Non-pigmented ciliary epithelial cell (primary cell): ENCODE measurements at regions not wholly inside any gene's neighbourhood (a gene's known extent, or its start where the extent isn't known, plus 50 kb on each side); places are given as distances from the start of the nearest gene placed in this dataset.

ENCODE experiments used
- DNase-seq: peaks from one replicate; pipeline ENCODE4 v3.0.0-alpha.2; 2010; ENCODE audit warnings: low read depth

- no peak for DNase-seq
These were observed 153.0 kb downstream of the FOXA2 start for GRCh38 chr20:22431419-22431818.

DNA sequence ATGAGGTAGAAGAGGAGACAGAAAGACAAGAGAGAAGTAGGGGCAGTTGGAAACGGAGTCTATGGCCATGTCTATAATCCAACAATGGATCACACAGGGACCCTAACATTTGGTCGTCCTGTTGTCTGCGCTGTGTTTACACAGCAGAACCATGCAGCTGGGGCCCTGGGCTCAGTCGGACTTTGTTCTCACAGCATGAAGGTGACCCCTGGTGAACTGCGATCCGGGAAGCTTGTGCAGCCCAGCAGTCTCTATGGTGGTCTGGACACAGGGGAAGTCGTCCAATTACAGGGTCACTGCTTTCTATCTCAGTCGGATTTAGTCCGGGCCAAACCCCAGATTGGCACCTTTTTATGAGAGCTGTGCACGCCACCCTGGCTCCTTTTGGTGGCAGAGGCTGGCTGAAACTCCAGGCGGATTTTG, 153.6 kb downstream of the FOXA2 start:
- no peak for DNase-seq

DNA sequence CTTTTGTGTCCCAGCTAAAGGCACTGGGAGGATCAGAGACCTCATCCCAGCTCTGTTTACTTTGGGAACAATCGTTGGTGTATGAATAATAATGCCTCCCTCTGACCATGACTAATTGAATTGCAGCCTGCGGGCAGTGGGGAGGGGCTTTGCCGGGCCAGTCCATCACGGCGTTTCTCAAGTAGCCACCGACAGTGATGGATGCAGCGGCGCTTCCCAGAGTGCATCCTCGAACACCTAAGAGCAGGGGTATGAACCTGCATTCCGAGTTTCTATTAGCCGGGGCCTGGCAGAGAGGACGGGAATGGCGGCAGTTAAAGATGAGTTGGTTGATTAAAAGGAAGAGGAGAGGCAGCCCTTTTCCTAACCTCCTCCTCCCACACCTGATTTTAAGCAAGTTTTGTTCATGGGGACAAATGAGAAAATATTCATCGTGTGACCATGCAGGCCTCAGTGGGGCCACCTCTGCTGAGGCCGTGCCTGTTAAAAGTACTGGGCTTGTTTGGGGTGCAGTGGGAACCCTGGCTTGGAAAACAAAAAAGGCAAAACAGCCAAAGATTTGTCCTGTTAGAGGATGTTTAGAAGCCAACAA, 154.1 kb downstream of the FOXA2 start:
- DNase-seq: no peak

GRCh38 chr20:22429175-22430153, 154.9 kb downstream of the FOXA2 start:
- DNase-seq: no peak

DNA sequence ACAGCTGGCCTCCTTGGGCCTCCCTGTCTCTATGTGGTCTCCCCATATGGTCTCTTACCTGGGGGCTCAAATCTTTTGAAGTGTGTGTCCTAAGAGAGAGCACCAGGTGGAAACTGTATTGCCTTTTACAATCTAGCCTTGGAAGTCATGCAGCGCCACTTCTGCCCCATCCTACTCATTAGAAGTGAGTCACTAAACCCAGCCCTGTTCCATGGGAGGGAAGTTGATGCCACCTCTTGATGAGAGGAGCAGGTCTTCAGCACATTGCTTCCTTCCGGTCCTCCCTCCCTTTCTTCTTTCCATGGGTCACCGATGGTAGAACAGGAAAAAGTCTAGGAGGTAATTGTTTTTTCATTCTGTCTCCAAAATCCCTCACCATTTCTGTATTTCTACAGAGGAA, 156.3 kb downstream of the FOXA2 start:
- no peak for DNase-seq

DNA sequence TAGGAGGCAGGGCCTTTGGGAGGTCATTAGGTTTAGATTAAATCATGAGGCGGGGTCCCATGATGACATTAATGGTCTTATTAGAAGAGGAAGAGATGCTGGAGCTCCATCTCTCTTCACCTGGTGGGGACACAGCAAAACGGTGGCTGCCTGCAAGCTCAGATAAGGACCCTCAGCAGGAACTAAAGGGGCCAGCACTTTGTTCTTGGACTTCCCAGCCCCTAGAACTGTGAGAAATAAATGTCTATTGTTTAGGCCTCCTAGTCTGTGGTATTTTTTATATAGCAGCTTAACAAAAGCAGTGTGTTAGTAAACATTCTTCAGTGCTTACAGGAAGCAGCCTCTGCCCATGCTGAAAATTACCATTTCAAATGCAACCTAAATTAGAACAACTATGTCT, 157.6 kb downstream of the FOXA2 start:
- no peak for DNase-seq

DNA sequence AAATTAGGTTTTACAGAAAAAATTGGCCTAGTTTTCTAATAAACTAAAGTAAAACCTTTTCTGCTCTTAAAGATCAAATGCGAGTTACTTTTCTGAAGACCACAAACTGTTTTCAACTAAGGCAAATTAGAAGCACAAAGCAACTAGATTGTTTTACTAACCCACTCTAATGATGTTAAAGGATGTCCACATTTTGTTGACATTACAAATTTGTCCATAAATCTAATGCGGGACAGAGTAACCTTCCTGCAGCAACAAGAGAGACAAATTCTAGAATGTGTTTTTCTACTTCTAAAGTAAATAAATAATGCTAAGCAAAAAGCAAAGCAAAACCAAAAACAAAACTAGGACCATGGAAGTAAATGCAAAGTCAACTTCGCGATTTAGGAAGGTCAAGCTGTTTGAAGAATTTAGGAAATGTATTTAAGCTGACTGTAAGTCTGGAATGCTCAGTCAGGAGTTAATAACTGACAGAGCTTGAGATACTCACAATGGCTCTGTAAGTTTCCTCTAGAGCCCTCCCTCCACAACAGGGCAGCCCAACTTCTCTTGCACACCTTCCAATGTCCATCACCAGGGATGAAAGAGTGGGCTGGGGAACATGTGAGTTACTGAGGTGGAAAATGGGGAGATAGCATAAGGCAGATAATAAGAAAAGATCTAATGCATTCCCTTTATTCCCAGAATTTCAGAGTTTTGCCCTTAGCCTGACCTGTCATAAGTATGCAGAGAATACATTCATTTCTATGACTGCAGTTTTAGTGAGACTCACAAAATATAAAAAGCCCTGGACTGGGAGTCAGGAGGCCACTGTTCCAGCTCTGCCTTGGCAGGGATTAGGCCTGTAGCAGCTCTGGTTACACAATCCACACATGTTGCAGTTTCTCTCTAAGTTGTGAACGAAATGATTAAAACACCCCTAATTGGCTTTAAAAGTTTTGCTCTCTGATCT, 158.8 kb downstream of the FOXA2 start:
- no peak for DNase-seq

DNA sequence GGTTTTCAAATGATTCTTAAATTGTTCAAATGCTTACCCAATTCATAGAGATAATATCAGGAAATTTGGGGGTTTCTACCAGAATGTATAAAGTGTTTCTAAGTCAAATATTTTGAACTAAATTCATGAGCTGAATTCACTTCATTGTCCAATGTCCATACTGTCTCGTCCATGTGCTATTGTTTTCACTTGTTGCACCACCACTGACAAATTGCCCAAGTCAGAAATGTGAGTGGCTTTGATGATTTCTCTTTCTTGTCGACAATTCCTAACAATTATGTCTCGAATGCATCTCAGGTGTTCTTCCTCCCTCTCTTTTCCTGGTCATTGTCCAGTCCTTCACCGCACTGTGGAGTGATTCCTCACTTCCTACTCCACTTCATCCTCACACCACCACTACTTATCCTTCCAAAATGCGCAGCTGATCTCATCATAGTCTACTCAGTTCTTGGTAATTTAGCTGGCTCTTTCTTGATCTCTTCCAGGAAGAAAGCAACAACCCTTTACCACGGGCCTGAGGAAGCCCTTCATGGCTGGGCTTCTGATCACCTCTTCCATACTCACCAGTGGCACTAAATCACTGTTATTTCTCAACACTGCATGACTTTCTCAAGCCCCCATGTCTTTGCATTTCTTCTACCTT, 161.1 kb downstream of the FOXA2 start:
- no peak for DNase-seq

DNA sequence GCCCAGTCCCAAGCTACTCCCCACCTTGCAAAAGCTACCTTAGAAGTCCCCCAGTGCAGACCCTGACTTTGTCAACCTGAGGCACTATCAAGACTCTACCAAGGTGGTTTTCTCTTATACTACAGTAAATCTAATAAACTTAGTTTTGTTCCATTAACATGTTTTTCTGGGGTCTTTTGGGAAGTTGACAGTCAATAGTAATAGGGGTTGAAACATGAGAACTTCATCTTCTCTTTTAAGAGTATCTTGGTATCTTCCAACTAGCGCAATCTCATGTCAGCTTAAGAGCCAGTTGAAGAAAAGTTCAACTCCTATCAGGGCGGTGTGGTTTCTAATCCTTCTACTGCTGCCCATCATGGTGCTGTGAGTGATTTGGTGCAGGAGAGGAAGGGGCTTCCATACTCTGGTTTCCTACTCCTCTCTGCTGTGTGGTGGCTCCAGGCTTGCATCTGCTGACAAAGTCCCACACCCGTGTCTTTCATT, 164.2 kb downstream of the FOXA2 start:
- no peak for DNase-seq

DNA sequence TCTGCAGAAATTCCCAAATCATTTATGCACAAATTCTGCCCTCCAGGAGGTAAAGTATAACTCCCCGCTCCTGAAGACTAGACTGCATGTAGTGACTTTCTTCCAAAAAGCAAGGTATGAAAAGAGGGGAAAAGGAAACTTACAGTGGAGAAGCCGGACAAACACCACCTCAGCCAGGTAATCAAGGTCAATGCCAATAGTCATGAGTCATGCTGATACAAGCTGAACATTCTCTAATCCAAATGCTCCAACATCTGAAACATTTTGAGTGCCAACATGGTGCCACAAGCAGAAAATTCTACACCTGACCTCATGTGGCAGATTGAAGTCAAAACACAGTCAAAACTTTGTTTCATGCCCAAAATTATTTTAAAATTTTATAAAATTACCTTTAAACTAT, 165.6 kb downstream of the FOXA2 start:
- no peak for DNase-seq

- no peak for DNase-seq
These were observed 170.0 kb downstream of the FOXA2 start for GRCh38 chr20:22414305-22414742.

GRCh38 chr20:22412977-22413868, 171.1 kb downstream of the FOXA2 start:
- no peak for DNase-seq

- DNase-seq: no peak
These were observed 172.5 kb downstream of the FOXA2 start for GRCh38 chr20:22411627-22412450.

DNA sequence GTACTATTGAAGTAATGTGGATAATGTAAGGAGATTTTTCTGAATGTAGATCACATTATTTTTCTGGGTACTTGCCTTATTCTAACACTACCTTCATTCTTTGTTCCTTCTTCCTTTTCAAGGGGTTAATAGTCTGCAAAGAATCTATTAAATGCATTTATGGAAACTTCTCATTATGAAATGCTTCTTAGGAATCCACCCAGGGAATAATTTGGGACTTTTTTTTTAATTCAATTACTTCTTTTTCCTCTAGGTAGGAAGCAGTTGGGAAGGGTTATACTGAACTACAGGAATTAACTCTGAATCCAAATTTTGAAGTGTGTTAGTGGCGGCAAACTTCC, 173.1 kb downstream of the FOXA2 start:
- no peak for DNase-seq

GRCh38 chr20:22410556-22411130, 173.7 kb downstream of the FOXA2 start:
- DNase-seq: no peak

- DNase-seq: no peak
These were observed 175.6 kb downstream of the FOXA2 start for GRCh38 chr20:22408521-22409402.

DNA sequence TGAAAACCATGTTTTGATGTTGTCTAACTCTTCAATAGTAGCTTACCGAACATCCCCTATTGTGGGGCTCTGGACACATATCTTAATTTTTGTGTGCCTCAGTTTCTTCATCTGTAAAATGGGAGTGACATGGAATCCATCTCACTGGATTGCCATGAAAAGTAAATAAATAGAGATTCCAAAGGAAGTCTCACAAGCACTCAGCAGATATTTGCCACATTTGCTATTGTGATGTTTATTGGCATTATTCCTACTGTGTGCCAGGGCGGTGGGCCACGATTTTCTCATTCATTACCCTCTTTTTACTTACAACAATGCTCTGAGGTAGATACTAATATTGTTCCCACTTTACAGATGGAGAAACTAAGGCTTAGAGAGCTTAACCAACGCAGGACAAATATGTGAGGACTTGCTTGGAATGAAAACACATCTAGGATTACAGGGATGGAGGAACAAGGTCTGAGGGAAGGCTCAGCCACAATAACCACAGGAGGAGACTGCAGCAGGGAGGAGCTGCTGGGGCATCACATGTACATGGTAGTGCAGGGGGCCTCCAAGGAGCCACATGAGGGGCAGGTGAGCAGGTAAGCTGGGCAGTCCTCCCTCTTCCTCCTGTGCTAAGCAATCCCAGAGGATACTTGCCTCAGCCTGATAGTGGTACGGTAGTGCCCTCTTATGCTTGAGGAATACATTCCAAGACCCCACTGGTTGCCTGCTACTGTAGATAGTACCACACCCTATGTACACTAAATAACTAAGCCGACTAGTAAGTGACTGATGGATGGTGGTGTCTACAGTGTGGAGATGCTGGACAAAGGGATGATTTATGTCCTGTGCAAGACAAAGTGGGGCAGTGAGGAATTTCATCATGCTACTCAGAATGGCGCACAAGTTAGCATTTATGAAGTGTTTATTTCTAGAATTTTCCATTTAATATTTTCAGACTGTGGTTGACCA, 176.9 kb downstream of the FOXA2 start:
- DNase-seq: no peak
